HG02571 (cell line): ENCODE measurements at regions not wholly inside any gene's neighbourhood (a gene's known extent, or its start where the extent isn't known, plus 50 kb on each side); places are given as distances from the start of the nearest gene placed in this dataset.
A peak's percentile ranks its signal among the peaks of the same experiment; 100 is the strongest.

ENCODE experiments used
- ATAC-seq: cut with Tn5 transposase; IDR thresholded peaks from one replicate; pipeline ENCODE4 v1.9.1; 2021; ENCODE audit warnings: mild to moderate bottlenecking, moderate library complexity; ENCODE audit not compliant: unreplicated experiment

DNA sequence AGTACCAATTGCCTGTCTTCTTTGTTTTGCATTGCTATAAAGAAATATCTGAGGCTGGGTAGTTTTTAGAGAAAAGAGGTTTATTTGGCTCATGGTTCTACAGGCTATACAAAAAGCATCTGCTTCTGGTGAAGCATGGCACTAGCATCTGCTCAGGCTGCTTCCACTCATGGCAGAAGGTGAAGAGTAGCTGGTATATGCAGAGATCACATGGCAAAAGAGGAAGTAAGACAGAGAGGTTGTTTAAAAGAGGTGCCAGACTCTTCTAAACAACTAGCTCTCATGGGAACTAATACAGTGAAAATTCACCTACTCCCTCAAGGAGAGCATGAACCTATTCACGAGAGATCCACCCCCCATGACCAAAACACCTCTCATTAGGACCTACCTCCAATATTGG lies 56.7 kb upstream of the GUCA2B start:
- ATAC-seq: no peak

DNA sequence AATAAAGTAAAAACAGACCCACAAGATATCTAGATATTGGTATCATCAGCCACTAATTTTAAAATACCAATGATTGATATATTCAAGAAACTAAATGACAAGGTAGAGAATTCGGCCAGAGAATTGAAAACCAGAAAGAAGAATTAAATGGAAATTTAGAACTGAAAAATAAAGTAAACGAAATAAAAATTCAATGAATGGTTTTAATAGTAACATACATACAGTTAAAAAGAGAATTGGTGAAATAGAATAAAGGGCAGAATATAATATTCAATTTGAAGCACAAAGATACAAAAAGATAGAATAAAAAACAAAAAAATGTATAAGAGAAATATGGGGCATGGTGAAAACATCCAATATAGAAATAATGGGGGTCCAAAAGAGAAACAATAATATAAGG lies 64.0 kb upstream of the GUCA2B start:
- no peak for ATAC-seq

DNA sequence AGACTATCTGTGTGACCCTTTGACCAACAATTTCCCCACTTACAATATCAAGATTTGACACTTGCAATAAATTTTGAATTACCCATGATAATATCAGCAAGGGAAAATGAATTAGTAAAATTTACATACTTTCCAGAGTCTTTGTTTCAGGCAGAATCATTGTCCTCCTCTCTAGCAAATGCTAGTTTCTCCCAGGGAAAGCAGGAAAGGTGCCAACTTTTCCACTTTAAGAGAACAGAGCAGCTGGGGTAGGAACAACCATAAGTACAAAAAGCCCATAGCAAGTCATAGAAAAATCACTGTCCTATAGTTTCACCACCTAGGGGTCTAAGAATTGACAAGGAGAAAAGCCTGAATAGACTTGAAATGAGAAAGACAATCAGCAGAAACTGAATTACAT lies 67.1 kb upstream of the GUCA2B start:
- ATAC-seq: no peak

DNA sequence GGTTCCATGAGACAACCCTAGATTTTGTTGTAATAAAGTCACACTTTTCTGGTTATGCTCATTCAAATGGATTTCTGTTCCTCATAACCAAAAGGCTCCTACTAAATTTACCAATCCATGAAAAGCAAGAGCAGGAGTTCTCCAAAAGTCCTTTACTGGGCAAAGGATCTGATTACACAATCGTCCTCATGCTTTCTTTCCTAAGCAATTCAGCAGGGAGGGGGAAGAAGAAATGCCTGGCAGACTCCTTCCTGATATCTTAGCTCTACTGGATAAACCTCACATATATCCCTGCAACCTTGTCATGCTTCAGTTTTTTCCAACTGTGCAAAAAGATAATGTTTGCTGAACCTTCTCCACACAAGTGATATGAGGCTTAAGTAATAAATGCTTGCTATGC lies 67.6 kb upstream of the GUCA2B start:
- ATAC-seq: no peak

DNA sequence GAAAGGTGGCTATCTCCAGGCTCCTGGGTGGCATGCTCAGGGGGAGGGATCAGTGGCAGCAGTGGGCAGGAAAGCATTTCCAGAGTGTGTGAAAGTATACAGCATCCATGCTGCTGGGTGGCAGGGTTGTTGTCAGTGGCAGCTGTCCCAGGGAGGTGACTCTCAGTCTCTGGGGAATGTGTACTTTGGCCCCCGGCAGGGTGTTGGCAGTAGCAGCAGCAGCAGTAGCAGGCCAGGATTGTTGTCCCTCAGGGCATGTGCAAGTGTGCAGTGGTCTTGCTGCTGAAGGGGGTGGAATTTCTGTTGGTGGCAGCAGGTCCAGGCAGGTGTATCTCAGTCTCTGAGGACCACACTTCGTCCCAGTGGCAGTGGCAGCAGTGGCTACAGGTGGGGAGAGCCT lies 71.7 kb upstream of the GUCA2B start:
- no peak for ATAC-seq

DNA sequence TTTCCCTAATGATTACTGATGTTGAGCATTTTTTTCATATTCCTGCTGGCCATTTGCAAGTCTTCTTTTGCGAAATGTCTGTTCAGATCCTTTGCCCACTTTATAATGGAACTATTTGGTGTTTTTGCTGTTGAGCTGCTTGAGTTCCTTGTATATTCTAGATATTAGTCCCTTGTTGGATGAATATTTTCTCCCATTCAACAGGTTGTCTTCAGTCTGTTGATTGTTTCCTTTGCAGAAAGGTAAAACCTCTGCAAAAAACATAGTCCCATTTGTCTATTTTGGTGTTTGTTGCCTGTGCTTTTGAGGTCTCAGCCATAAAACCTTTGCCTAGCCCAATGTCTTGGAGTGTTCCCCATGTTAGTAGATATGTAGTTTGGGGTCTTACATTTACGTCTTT lies 78.0 kb upstream of the GUCA2B start:
- ATAC-seq: no peak

DNA sequence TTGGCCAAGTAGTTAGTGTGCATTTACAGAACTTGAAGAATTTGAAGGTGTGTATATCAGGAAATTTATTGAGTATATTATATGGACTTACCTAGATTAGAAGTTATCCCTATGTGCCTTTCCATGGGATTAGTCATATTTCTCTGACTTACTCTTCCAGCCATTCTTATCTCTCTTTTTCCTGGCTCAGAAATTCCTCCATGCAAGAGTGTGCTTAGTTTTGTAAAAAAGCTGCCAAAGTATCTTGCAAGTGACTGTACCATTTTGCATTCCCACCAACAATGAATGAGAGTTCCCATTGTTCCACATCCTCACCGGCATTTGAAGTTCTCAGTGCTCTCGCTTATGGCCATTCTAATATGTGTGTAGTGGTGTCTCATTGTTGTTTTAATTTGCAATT lies 82.2 kb upstream of the GUCA2B start:
- ATAC-seq: no peak

DNA sequence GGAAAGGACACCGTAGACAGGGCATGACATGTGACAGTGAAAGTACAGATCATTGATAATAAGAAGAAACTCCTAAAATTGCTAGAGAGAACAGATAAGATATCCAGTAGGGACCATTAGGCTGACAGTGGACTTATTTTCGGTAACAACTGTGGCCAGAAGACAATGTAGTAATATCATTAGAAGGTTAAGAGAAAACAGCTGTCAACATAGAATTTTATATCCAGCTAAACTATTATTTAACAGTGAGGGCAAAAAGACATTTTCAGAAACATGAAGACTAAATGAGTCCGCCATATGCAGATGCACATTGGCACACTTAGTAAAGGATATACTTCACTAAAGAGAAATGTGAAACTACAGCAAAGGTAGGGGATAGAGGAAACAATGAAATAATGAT lies 95.4 kb upstream of the GUCA2B start:
- no peak for ATAC-seq

DNA sequence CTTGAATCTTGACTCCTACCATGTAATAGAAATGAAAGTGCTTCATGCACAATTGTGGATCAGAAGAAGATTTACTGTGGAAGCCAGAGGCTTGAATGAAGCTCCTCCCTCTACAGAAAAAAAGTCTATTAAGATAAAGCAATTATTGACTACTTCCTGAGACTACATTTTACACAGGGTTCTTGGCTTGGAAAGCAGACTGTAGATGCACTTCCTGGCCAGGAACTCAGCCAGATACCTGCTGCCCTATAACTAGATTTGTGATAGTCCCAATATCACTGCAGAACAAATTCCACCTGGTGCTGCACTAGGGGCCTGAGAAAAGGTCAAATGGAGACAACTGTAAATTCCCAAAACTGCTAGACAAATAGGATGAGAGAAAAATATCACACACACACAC lies 96.8 kb upstream of the GUCA2B start:
- no peak for ATAC-seq

DNA sequence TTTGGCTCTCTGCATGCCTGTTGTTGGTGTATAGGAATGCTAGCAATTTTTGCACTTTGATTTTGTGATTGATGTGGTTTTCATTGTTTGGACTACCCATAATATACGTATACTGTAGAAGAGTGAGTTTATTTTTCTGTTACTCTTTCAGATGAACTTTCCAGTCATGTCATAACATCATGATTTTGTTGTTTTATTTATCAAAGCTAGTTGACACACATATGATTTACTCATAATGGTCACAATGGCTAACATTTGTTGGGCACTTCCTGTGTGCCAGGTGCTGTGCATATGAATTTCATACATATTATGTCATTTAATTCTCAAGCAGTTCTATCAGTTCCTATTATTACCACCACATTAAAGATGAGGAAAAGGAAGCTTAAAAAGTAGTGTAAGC lies 98.1 kb upstream of the GUCA2B start:
- no peak for ATAC-seq

DNA sequence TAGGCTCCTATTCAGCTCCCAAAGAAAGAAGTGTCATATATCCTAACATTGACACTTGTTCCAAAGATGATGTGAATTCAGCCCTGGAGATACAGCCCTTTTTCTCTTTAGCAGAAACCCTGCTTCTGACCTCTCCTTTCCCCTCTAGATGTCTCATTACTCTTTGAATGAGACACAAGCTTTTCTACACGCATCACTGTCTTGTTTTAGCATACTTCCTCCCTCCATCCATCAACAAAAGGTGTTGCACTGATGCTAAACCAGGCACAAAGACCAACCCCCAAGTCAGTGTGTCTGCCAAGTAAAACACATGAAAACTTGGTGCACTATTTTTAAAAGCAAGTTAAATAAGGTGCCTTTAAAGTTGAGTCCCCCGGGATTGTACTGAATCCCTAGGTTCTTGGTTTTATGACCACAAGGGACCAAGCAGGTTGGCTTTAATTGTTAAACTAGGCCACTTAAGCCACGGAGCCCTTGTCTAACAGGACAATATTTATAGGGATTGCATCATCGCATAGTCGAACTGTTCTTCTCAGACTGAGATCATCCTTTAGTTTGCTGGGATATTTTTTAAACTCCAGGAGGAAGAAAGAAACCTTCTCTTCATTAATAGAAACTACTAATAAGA lies 101.0 kb upstream of the GUCA2B start:
- no peak for ATAC-seq

DNA sequence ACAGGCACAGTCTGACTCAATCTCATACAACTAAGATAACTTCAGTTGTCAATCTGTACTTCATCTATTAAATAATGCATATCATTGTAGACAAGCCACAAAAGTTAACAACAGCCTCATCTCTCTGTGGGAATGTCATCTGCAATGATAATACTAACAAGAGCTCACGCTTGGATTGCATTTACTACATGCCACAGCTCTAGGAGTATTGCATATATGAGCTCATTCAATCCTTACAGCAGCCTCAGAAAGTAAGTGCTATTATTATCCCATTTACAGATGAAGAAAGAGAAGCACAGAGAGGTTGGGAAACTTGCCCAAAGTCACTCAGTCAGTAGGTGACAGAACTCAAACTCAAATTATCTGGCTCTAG lies 105.7 kb upstream of the GUCA2B start:
- ATAC-seq: no peak

DNA sequence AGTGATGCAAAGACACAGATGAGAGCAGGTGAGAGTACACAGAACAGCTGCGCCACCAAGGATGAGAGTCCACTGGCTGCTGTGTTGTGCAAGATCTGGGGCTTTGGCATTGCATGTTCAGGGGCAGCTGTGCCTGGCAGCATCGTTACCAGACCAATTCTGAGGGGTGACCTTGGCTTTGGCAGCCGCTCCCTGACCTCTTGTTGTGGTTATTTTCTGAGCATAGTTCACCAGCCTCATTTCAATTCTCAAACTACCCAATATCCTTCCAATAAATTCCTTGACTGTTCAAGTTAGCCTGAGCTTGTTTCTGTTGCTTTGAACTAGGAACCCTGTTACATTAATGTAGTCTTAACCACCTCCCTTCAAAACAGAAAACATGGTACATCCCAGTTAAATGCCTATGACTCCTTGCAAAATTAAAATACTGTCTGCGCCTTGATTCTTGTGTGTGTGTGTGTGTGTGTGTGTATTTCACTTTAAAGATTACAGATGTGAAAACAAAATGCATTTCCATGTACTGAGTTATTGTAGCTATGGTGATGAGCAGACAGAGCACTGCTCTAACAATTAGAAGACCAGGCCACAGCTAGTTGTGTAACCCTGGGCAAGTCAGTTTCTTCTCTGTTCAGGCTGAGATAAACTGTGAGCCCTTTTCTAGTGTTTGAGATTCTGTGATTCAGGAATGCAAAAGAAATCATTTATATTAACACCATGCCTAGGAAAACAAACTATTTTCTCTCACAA lies 106.3 kb upstream of the GUCA2B start:
- no peak for ATAC-seq

DNA sequence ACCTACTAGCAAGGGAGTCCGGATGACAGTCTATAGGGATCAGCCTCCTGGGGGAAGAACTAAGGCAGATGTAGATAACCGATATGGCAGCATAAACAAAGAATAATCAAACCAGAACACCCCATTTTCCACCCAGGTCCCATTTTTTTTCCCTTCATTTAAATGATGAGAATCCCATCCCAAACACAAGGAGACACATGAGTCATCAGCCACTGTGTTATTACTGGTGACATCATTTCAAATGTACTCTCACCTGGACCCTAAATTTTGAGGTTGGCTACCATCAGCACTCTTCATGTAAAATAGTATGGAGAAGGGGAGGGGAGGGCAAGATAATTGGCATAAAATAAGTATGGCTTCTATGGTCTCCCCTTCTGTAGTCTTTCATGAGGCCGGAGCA lies 108.9 kb upstream of the GUCA2B start:
- ATAC-seq: no peak

DNA sequence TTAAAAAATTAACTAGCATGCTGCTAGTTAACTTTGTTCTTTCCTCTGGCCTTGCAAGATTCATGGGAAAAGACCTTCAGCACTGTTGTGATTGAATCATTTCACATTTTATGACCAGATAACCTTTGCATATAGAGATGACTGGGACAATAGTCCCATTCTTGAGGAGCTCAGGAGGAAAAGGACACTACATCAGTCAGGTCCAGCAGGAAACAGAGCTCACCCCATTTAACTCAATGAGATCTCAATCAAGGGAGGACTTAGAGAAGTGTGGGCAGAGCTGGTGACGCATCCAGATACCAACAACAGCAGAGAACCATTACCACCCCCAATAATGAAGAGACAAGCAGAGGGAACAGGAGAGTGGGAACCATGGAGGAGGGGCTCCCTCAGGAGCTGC lies 109.4 kb upstream of the GUCA2B start:
- ATAC-seq: no peak

DNA sequence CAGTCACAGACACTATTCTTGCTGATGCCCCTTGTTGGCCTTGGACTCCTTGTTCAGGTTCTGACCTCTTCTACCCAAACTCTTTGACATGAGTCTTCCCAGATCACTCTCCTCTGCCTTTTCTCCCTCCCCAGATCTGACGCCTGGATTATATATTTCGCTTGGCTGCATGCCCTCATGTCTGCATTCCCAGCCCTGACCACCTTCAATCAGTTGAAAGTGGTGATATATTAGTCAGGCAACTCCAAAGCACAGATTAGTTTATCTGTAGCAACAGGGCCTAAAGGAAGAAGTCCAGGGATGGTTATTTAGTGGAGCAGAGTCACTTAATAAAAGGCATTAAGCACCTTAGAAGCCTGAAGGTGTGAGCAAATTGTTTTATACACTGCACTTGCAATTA lies 110.0 kb upstream of the GUCA2B start:
- ATAC-seq: no peak

DNA sequence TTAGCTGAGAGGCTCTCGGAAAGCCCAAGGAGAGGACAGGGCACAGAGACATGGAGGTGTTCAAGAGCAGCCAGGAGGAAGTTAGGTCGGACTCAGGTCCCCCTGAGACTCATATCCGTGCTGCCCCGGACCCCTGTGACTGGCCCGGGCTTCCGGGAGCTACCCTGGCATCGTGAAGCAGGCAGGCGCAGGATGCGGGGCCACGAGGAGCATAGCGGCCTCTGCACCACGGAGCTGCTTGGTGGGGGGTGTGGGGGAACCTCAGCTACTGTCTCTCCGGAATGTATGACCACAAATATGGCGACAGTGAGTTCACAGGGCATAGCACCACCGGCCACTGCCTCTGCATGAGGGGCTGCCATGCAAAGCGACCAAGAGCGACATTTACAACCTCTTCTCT lies 112.2 kb upstream of the GUCA2B start:
- no peak for ATAC-seq

DNA sequence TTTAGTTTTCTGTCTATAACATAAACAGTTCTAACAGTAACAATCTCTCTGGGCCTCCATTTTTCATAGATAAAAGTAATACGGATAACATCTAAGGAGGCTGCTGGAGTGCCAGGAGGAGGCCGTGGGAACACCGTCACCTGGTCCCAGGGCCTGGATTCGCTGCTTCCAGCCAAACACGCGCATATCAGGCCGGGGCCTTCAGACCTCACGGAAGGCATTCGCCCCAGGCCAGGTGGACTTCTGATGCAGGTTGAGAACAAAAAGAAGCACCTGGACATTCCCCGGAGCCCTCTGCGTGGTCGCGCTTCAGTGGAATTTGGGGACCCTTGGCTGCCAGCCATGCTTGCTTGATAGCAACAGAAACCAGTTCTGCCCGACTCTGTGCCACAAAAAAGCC lies 113.1 kb upstream of the GUCA2B start:
- ATAC-seq: no peak

DNA sequence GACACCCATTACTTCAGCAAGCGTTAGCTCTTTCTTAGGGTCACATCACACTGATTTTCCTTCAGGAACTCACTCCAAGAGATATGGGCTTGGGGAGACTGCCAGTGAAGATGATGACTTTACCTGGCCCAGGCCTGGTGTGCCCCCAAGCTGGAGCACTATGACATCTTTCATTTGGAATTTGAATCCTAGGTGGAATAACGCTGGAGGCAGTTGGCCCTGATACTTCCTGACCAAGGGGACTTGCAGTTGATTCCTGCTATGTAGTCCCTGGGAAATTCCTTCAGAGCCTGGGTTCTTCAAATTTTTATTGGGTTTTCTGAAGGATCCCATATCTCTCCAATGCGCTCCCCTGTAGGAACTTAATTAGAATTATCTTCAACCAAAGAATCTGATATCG lies 114.9 kb upstream of the GUCA2B start:
- ATAC-seq: no peak

DNA sequence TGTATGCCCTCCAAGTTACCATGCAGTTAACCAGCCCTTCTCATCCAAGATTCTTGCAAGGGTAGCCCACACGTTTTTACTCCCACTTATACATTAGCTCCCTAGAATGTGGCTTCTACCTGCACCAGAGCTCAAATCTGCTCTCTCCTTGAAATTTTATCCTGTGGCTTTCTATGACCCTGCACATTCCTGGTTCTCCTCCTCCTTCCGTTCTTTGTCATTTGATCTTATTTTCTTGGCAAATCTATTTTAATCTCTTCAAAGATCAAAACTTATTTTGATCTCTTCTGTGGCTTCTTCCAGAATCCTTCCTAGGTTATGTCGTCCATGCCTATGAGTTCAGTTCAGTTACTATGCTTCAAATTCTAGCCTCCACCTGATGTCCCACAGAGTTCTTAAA lies 115.6 kb upstream of the GUCA2B start:
- no peak for ATAC-seq

DNA sequence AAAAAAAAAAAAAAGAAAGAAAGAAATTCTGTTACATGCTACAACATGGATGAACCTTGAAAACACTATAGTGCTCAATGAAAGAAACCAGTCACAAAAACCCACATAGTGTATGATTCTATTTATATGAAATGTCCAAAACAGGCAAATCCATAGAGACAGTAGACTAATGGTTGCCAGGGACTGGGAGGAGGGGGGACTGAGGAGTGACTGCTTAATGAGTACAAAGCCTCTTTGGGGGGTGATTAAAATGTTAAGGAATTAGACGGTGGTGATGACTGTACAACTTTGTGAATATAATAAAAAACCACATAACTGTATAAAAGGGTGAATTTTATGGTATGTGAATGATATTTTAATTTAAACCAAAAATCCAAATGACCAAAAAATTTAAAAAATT lies 116.0 kb upstream of the GUCA2B start:
- no peak for ATAC-seq

DNA sequence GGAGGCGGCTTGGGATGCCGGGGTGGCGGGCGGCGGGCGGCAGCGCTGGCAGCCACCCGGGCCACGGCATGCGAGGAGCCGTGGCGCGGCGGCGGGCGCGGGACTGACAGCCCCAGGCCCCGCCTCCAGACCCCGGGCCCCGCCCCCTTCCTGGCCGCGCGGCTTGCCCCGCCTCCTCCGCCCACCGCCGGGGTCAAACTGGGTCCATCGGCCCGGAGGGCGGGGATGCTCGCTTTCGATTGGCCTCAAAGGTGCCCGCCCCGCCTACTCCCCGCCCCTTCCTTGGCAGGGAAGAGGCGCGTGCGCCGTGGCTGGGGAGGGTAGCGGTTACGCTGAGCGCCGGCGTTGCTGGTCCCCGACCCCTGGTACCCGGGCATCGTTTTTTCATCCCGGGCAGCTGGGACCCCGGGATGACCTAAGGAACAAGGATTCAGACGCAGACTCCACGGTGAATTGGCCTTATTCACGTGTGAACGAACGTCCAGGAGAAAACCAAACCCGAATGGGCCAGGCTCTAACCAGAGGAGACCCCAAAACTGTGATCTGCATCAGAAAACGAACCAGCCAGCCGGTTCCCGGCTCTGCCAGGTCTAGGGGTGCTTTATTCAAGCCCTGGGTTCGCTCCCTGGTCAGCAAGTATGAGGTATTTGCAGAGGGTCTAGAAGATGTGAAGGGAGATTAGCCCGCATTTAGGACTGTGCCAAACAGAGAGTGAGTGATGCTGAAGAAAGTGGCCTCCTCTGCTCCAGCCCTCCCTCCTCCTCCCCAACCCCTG lies 117.2 kb upstream of the GUCA2B start:
- peak; percentile 89 for ATAC-seq
